ENCODE measurements at regions not wholly inside any gene's neighbourhood (a gene's known extent, or its start where the extent isn't known, plus 50 kb on each side); places are given as distances from the start of the nearest gene placed in this dataset.

GRCh38 chr10:2949221-2949947 lies 118.0 kb upstream of the PFKP start:
- DNase-seq = no peak

GRCh38 chr10:2948127-2948854 lies 119.1 kb upstream of the PFKP start:
- DNase-seq = no peak

GRCh38 chr10:2944788-2945187 lies 122.6 kb upstream of the PFKP start:
- no peak for DNase-seq

GRCh38 chr10:2943932-2944614 lies 123.3 kb upstream of the PFKP start:
- DNase-seq = no peak

GRCh38 chr10:2942938-2943337 lies 124.4 kb upstream of the PFKP start:
- DNase-seq = no peak

- no peak for DNase-seq
These were observed 128.5 kb upstream of the PFKP start for GRCh38 chr10:2938869-2939268.

- no peak for DNase-seq
These were observed 130.5 kb upstream of the PFKP start for GRCh38 chr10:2936816-2937215.

GRCh38 chr10:2935647-2936386 lies 131.5 kb upstream of the PFKP start:
- DNase-seq = no peak

GRCh38 chr10:2933924-2934323 lies 133.4 kb upstream of the PFKP start:
- no peak for DNase-seq

- no peak for DNase-seq
These were observed 133.8 kb upstream of the PFKP start for GRCh38 chr10:2933519-2933918.

- DNase-seq = no peak
These were observed 134.3 kb upstream of the PFKP start for GRCh38 chr10:2933071-2933470.

GRCh38 chr10:2929480-2930258 lies 137.7 kb upstream of the PFKP start:
- DNase-seq = no peak

GRCh38 chr10:2927958-2928840 lies 139.1 kb upstream of the PFKP start:
- peak; percentile 48 to 52 for DNase-seq

GRCh38 chr10:2926918-2927660 lies 140.3 kb upstream of the PFKP start:
- DNase-seq = no peak

GRCh38 chr10:2925631-2926030 lies 141.7 kb upstream of the PFKP start:
- DNase-seq = no peak

- DNase-seq = no peak
These were observed 142.9 kb upstream of the PFKP start for GRCh38 chr10:2924431-2924830.

- DNase-seq = no peak
These were observed 145.2 kb upstream of the PFKP start for GRCh38 chr10:2921956-2922680.

- DNase-seq = no peak
These were observed 146.7 kb upstream of the PFKP start for GRCh38 chr10:2920637-2921036.

- DNase-seq = no peak
These were observed 147.2 kb upstream of the PFKP start for GRCh38 chr10:2920168-2920567.

- DNase-seq = no peak
These were observed 148.3 kb upstream of the PFKP start for GRCh38 chr10:2919016-2919415.
